Upper lobe of left lung (tissue), 6 donors: ENCODE measurements at regions not wholly inside any gene's neighbourhood (a gene's known extent, or its start where the extent isn't known, plus 50 kb on each side); places are given as distances from the start of the nearest gene placed in this dataset.

ENCODE experiments used
- ATAC-seq, 2 donors: fragments of 200-7000 bp; cut with Tn5 transposase; one replicate each; pipeline ENCODE4 v1.9.1; 2022; ENCODE audit warnings: mild to moderate bottlenecking in 2 of 2, moderate library complexity in 2 of 2; ENCODE audit not compliant: low FRiP score in 2 of 2
- DNase-seq, 2 donors: peaks; one replicate each; pipeline ENCODE4 v3.0.0-alpha.2; 2019 to 2020
- H3K27ac ChIP-seq, 4 donors: fragments of 200-600 bp; sonication (generic); one replicate each; pipeline ENCODE4 v1.5.1; 2016 to 2019
- H3K27me3 ChIP-seq, 4 donors: fragments of 200-600 bp; sonication (generic); one replicate each; pipeline ENCODE4 v1.5.1; 2017 to 2019
- H3K36me3 ChIP-seq, 4 donors: fragments of 200-600 bp; sonication (generic); one replicate each; pipeline ENCODE4 v1.5.1; 2016 to 2019
- H3K4me1 ChIP-seq, 4 donors: fragments of 200-600 bp; sonication (generic); one replicate each; pipeline ENCODE4 v1.5.1; 2018 to 2019
- H3K4me3 ChIP-seq, 4 donors: fragments of 200-600 bp; sonication (generic); one replicate each; pipeline ENCODE4 v1.5.1; 2017 to 2019; ENCODE audit warnings: mild to moderate bottlenecking in 2 of 4, moderate library complexity in 1 of 4
- H3K9me3 ChIP-seq, 4 donors: fragments of 200-600 bp; sonication (generic); one replicate each; pipeline ENCODE4 v1.5.1; 2018 to 2019
- CTCF ChIP-seq, 6 experiments: fragments of 450-650 bp in 4 of 6; fragments of 200-600 bp in 2 of 6; sonication (generic) in 2 of 6; IDR thresholded peaks; one replicate each; pipeline ENCODE4 v1.5.1; 2016 to 2019; ENCODE audit warnings: antibody characterized with exemption in 6 of 6
- EP300 ChIP-seq, 4 donors: sonication (generic); formaldehyde crosslinking; IDR thresholded peaks; one replicate each; pipeline ENCODE4 v1.5.1; 2017; ENCODE audit warnings: antibody characterized with exemption in 4 of 4, control low read depth in 2 of 4
- POLR2A ChIP-seq, 4 donors: fragments of 450-650 bp; IDR thresholded peaks; one replicate each; pipeline ENCODE4 v1.5.1; 2016 to 2017; ENCODE audit warnings: antibody characterized with exemption in 4 of 4, mild to moderate bottlenecking in 2 of 4
- POLR2AphosphoS5 ChIP-seq, 2 donors: sonication (generic); formaldehyde crosslinking; IDR thresholded peaks; one replicate each; pipeline ENCODE4 v1.5.1; 2017; ENCODE audit warnings: antibody characterized with exemption in 2 of 2
- WGBS, 2 donors: methylation state at CpG; one replicate each; pipeline ENCODE4 v1.1.5; 2017 to 2018; 5-methylcytosine and 5-hydroxymethylcytosine counted together
- donor health status: DM: no; HTN: no; CAD: no; lungs with moderate emphysema.
- donor health status: DM: no; HTN: yes; CAD: no; lungs with severe emphysema.

- Histone ChIP-seq H3K4me3 (no peak overlapping the region), H3K9me3 (no peaks in the 10 kb centered on the region), H3K27me3 (no peaks in the 10 kb centered on the region), H3K36me3 (no peaks in the 10 kb centered on the region), H3K4me1 (no peaks in the 10 kb centered on the region), H3K27ac (no peak overlapping the region)
- 38 to 45% methylated on average over 2 of the region's 2 CpGs for WGBS, 2 donors
- ATAC-seq (no peak), DNase-seq (no peak)
- TF ChIP-seq POLR2AphosphoS5 (IDR thresholded peaks at IDR 0.05), result no peak
- no peak for TF ChIP-seq EP300 (IDR thresholded peaks at IDR 0.05)
- TF ChIP-seq POLR2A (IDR thresholded peaks at IDR 0.05), result no peak
- no peak for TF ChIP-seq CTCF (IDR thresholded peaks at IDR 0.05)
Measured at GRCh38 chr5:29750453-29750852, 1443.0 kb upstream of the CDH6 start.

GRCh38 chr5:29744618-29745017 is 1448.9 kb upstream of the CDH6 start:
- no peaks in the 10 kb centered on the region for H3K27me3 ChIP-seq
- ATAC-seq (no peak), DNase-seq (no peak)
- no peak overlapping the region for H3K4me3 ChIP-seq
- TF ChIP-seq EP300 (IDR thresholded peaks at IDR 0.05) (no peak), CTCF (IDR thresholded peaks at IDR 0.05) (no peak), POLR2AphosphoS5 (IDR thresholded peaks at IDR 0.05) (no peak), POLR2A (IDR thresholded peaks at IDR 0.05) (no peak)
- no peak overlapping the region for H3K27ac ChIP-seq
- no peaks in the 10 kb centered on the region for H3K36me3 ChIP-seq
- 66 to 72% methylated on average over 3 of the region's 3 CpGs for WGBS, 2 donors
- H3K4me1 ChIP-seq, result no peaks in the 10 kb centered on the region
- no peaks in the 10 kb centered on the region for H3K9me3 ChIP-seq

GRCh38 chr5:29720954-29721353 is 1472.5 kb upstream of the CDH6 start:
- ATAC-seq, result no peak

GRCh38 chr5:29719171-29719570 is 1474.3 kb upstream of the CDH6 start:
- Histone ChIP-seq H3K4me1 (no peaks in the 10 kb centered on the region), H3K27me3 (no peaks in the 10 kb centered on the region), H3K27ac (no peak overlapping the region), H3K36me3 (no peaks in the 10 kb centered on the region), H3K4me3 (no peak overlapping the region), H3K9me3 (no peaks in the 10 kb centered on the region)
- 78 to 79% methylated on average over 3 of the region's 3 CpGs for whole genome bisulfite sequencing, 2 donors
- no peak for DNase-seq
- ATAC-seq, result no peak
- TF ChIP-seq POLR2A (IDR thresholded peaks at IDR 0.05), result no peak
- no peak for TF ChIP-seq POLR2AphosphoS5 (IDR thresholded peaks at IDR 0.05)
- TF ChIP-seq EP300 (IDR thresholded peaks at IDR 0.05), result no peak
- no peak for TF ChIP-seq CTCF (IDR thresholded peaks at IDR 0.05)

More at GRCh38 chr5:29720954-29721353, 1472.5 kb upstream of the CDH6 start:
- TF ChIP-seq POLR2A (IDR thresholded peaks at IDR 0.05) (no peak), EP300 (IDR thresholded peaks at IDR 0.05) (no peak), CTCF (IDR thresholded peaks at IDR 0.05) (no peak), POLR2AphosphoS5 (IDR thresholded peaks at IDR 0.05) (no peak)
- Histone ChIP-seq H3K27ac (no peak overlapping the region), H3K36me3 (no peaks in the 10 kb centered on the region), H3K4me3 (no peak overlapping the region), H3K27me3 (no peaks in the 10 kb centered on the region), H3K9me3 (no peaks in the 10 kb centered on the region), H3K4me1 (no peaks in the 10 kb centered on the region)
- DNase-seq, result no peak

GRCh38 chr5:29715167-29715566 is 1478.3 kb upstream of the CDH6 start:
- Histone ChIP-seq H3K4me3 (no peak overlapping the region), H3K27me3 (no peaks in the 10 kb centered on the region), H3K27ac (no peak overlapping the region), H3K36me3 (no peaks in the 10 kb centered on the region), H3K9me3 (peaks cover 0 to 4% (median 0%) of the 10 kb centered on the region in 4 donors), H3K4me1 (no peaks in the 10 kb centered on the region)
- no peak for TF ChIP-seq CTCF (IDR thresholded peaks at IDR 0.05)
- TF ChIP-seq POLR2AphosphoS5 (IDR thresholded peaks at IDR 0.05), result no peak
- no peak for DNase-seq
- no peak for ATAC-seq
